Epithelial cell of esophagus (primary cell): ENCODE measurements at regions not wholly inside any gene's neighbourhood (a gene's known extent, or its start where the extent isn't known, plus 50 kb on each side); places are given as distances from the start of the nearest gene placed in this dataset.
"Not testable (repeated sequence)": the region's sequence is repeated elsewhere in the genome, so short reads cannot be mapped to it uniquely, and the experiment has no call there.

Source experiments
- DNase-seq: peaks from one replicate; pipeline ENCODE4 v3.0.0; 2010; ENCODE audit warnings: low read depth
- H3K4me3 ChIP-seq: 2 replicates; pipeline ENCODE4 v1.5.1; 2011; ENCODE audit warnings: mild to moderate bottlenecking, low read length, control low read depth
- TF ChIP-seq, protein P1 (sequence below): IDR thresholded peaks from 2 replicates; pipeline ENCODE4 v1.5.1; 2011; ENCODE audit warnings: low read depth, mild to moderate bottlenecking, low read length, control low read depth, inconsistent platforms; ENCODE audit not compliant: insufficient read depth; ENCODE audit errors: missing control alignments

DNA sequence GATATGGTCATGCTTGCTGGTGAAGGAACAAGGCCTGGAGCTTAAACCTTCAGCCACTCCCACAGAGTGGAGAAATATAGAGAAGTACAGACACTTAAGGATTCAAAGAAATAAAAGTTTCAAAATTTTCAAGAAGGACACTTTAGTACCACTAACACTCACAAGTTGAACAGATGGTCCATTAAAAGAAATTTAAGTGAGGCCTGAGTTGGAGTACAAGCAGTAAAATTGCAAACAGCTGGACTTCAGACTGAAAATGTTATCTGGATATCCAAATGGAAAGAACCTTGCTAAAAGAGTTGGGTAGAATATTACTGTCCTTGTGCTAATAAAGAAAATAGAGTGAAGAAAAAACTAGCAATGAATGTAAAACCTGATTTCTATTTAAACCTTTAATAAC is 397.1 kb upstream of the KCNMB2 start:
- DNase-seq, result no peak
- TF ChIP-seq, protein P1, sequence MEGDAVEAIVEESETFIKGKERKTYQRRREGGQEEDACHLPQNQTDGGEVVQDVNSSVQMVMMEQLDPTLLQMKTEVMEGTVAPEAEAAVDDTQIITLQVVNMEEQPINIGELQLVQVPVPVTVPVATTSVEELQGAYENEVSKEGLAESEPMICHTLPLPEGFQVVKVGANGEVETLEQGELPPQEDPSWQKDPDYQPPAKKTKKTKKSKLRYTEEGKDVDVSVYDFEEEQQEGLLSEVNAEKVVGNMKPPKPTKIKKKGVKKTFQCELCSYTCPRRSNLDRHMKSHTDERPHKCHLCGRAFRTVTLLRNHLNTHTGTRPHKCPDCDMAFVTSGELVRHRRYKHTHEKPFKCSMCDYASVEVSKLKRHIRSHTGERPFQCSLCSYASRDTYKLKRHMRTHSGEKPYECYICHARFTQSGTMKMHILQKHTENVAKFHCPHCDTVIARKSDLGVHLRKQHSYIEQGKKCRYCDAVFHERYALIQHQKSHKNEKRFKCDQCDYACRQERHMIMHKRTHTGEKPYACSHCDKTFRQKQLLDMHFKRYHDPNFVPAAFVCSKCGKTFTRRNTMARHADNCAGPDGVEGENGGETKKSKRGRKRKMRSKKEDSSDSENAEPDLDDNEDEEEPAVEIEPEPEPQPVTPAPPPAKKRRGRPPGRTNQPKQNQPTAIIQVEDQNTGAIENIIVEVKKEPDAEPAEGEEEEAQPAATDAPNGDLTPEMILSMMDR, result no peak
- no peak overlapping the region for H3K4me3 ChIP-seq

DNA sequence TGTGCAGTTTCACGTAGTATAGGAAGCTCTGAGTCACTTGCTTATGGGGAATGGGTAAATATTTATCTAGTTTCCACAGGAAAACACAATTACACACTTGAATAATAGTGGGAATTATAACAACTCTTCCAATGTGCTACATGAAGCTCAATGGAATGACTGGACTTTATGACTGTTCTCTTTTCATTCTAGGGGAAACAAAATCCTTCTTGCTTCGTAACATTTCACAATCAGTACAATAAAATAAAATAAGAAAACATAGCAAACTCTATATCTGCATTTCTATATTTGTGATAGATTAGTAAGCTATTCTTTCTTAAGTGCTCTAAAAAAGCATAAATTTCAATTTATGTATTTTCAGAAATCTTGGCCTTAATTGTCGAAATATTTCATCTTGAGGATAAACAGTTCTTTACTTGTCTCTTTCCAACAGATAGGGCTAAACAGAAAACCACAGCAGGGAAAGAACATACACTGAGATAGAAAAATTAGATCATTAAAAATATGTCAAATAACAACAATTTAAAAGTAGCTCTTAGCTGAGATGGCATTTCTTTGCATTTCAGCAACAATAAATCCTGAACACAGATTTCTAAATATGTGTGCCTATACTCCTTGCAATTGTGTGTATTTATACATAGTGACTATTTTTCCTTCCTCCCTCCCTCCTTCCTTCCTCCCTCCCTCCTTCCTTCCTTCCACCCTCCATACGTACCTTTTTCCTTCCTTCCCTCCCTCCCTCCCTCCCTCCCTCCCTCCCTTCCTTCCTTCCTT is 395.5 kb upstream of the KCNMB2 start:
- TF ChIP-seq, protein P1, result no peak
- no peak for DNase-seq

DNA sequence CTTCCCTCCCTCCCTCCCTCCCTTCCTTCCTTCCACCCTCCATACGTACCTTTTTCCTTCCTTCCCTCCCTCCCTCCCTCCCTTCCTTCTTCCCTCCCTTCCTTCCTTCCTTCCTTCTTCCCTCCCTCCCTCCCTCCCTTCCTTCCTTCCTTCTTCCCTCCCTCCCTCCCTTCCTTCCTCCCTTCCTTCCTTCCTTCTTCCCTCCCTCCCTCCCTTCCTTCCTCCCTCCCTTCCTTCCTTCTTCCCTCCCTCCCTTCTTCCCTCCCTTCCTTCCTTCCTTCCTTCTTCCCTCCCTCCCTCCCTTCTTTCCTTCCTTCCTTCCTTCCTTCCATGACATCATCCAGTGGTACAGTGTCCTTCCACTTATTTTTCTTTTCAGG is 394.9 kb upstream of the KCNMB2 start:
- H3K4me3 ChIP-seq, DNase-seq: not testable (repeated sequence)

More for the DNA sequence above, 395.5 kb upstream of the KCNMB2 start:
- no peak overlapping the region for H3K4me3 ChIP-seq

DNA sequence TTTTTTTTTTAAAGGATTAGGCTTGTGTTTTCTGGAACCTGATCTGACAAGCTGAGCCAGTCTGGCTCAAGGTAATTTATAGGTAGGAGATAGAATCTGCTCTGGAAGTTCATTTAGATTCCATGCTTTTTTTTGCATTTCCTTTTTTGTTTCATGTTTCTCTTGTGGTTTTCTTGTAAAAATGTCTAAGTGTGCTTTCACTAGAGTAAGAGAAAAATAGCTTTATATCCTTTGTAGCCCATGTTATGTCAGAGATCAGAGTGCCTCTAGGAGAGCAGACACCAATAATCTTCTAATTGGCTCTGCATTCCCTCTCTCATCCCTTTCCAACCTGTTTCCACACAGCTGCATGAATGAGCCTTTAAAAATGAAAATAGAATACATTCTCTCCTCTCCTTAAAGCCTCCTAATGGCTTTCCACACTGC is 389.8 kb upstream of the KCNMB2 start:
- TF ChIP-seq, protein P1, result no peak
- DNase-seq, result no peak
- no peak overlapping the region for H3K4me3 ChIP-seq

DNA sequence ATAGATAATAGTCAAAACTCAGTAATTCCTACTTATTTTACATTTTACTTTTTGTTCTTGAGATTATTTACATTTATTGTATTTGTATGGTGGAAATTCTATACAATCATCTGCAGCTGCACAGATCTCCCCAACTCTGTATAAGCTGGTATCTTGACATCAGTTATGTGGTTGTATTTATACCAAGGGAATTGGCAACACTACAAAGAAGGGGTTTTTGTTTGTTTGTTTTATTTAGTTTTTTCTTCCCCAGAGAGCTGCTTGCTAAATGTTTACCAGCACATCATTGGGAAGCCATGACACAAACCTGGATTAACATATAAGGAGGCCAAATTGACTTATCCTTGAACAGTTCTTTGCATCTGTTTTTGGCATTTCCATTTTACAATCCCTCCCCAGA is 389.2 kb upstream of the KCNMB2 start:
- no peak for DNase-seq
- TF ChIP-seq, protein P1, result no peak

DNA sequence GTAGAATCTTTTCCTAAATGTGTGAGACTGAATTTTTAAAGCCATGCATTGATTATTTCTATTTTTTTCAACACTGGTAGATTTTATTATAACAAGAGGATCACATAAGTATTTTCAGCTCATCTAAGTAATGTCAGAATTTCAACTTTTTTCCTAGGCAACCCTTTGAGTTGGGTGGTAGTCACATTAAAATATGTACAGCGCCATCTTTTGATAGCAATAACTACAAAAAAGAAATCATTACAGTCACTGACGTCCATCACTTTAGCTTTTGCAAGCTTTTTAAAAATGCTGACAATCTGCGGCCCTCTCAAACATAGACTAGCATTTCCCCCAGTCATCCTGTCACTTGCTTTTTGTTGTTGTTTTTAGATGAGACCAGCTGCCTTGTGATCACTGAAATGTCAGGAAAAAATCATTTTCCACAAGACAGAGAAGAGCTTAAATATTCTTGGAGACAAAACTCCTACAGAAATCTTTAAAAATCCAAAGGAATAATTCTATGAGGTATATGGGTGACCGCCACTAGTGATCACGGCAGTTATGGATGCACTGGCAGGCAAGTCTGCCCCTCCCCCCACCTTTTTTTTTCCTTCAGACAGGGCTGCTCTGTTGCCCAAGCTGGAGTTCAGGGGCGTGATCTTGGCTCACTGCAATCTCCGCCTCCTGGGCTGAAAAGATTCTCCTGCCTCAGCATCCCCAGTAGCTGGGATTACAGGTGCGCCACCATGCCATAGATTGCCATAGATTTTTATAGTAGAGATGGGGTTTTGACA is 384.0 kb upstream of the KCNMB2 start:
- no peak for DNase-seq
- TF ChIP-seq, protein P1, result no peak
- H3K4me3 ChIP-seq, result no peak overlapping the region

More for the DNA sequence above, 389.2 kb upstream of the KCNMB2 start:
- H3K4me3 ChIP-seq, result no peak overlapping the region

DNA sequence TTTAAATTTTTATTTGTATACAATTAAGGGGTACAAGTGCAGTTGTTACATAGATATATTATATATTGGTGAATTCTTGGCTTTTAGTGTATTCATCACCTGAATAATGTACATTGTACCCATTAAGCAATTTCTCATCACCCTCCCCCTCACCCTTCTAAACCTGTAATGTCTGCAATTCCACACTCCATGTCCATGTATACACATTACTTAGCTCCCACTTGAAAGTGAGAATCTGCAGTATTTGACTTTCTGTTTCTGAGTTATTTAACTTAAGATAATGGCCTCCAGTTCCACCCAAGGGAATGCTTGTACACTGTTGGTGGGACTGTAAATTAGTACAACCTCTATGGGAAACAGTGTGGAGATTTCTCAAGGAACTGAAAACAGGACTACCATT is 383.2 kb upstream of the KCNMB2 start:
- no peak overlapping the region for H3K4me3 ChIP-seq
- no peak for DNase-seq
- TF ChIP-seq, protein P1, result no peak
